Activated CD4-positive, alpha-beta T cell treated with anti-CD3 and anti-CD28 coated beads, Interleukin-2, Interleukin-4, amounts not matched to agents 100 ng/mL and 50 ng/mL, durations not matched to agents 16 hours and 8 hours (primary cell): ENCODE measurements at regions not wholly inside any gene's neighbourhood (a gene's known extent, or its start where the extent isn't known, plus 50 kb on each side); places are given as distances from the start of the nearest gene placed in this dataset.
"Not testable (repeated sequence)": the region's sequence is repeated elsewhere in the genome, so short reads cannot be mapped to it uniquely, and the experiment has no call there.

Source experiments
- DNase-seq: peaks from one replicate; pipeline ENCODE4 v3.0.0-alpha.2; 2020; ENCODE audit warnings: low spot score

DNA sequence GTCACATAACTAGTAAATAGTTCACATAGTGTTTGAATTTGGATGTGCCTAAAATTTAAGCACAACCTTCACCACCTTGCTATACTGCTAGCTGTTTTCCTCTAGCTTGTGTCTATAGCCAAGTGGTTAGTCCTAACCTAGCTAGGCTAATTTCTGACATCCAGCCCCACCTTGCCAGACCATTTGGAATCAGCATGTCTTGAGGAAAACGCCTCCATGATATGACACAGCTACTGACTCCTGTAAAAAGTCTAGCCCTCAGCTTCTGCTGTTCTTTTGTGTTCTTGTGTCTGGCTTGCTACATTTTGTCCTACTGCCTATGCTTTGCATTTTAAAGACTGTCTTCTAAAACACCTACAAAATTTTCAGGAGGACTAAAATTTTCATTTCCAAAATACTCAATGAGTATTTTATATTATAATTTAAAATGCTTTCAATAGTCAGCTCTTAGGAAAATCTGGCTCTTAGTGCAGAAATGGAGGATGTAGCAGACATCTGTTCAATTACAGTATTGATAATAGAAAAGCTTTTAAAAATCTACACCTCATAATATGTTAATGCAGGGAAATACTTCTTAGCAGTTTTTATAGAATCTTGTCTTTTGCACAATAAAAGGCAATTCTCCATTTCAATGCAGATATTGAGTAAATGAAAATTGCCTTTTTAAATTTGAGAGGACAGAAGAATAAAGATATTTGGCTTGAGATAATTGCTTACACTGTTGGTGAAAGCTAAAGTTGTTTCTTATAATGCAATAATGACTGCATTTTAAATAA, 160.8 kb upstream of the APP start:
- DNase-seq = no peak

DNA sequence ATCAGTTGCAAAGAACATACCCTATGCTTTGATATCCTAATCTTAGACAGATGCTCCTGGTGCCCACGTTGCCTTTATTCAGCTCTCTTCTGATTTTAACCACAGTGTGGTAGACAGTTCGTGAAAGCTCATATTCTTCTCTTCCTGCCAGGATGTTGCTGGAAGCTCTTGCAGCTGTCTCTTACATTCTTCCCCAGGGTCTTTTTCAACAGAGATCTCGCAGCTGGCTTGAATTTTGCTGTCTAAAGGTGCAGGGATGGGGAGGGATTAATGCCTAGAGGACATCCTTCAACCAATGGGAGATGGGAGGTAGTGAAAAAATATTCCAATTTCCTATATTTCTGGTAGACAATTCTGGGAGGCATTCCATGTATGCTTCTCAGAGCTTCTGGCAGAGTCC, 150.0 kb upstream of the APP start:
- no peak for DNase-seq

DNA sequence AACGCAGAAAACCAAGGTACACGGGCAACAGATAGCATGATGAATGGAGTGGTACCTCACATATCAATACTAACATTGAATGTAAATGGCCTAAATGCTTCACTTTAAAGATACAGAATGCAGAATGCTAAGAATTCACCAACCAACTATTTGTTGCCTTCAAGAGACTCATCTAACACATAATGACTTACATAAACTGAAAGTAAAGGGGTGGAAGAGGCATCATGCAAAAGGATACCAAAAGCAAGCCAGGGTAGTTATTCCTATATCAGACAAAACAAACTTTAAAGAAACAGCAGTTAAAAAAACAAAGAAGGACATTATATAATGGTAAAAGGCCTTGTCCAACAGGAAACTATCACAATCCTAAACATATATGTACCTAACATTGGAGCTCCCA, 137.1 kb upstream of the APP start:
- DNase-seq = no peak

GRCh38 chr21:26297851-26298250, 127.3 kb upstream of the APP start:
- no peak for DNase-seq

DNA sequence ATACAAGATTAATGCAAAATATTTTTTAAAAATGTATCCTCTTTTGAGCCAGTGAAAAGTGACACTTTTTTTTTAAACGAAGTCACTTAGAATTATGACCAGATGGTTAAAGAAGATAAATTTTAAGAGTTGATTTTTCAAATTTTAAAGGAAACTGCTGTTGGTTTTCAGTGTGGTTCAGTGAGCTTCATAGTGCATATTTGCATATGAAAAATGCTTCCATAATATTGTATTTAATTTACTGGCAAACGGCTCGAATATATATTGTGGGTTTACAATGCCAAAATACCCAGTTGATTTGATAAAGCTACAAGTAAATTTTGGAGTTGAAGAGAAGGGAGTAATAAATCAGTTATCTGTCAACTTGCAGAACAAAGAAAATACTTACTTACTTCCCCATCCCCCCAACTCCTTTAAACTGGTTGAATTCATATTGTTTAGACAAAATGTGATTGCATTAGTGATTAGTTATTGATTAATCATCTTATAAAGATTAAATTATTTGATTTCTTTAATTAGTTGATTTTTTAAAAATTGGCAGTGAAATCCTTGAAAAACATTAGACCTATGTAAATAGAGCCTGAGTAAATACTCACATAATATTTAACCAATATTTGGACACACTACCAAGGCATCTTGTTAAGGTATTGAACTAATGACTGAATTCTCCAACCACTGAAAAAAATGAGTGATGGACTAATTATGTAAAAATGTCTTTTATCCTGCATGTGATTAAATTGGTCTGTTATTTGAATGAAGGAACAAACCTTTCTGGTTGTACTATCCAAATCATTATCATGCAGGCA, 122.8 kb upstream of the APP start:
- no peak for DNase-seq

GRCh38 chr21:26288026-26288425, 117.5 kb upstream of the APP start:
- no peak for DNase-seq

- no peak for DNase-seq
These were observed 114.0 kb upstream of the APP start for GRCh38 chr21:26284531-26284930.

- DNase-seq = no peak
These were observed 111.5 kb upstream of the APP start for GRCh38 chr21:26282058-26282457.

- no peak for DNase-seq
These were observed 110.9 kb upstream of the APP start for GRCh38 chr21:26281506-26281905.

DNA sequence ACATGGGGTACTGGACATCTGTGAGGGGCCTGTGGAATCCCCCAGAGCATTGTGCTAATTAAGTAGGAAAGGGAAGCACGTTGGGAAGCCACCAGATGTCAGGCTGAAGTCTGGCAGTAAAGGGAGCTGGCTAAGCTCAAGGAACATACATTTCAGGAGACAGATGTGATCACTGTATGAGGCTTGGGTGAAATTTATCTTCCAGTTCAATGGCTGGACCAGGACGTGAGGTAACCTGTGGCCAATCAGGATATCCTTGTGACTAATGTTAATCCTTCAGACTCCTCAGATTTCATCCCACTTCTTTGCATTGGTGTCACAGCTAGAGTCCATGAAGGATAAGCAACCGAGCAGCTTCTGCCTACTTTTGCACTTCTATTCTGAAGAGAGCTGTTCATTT, 110.2 kb upstream of the APP start:
- DNase-seq = no peak

- no peak for DNase-seq
These were observed 109.6 kb upstream of the APP start for GRCh38 chr21:26280148-26280547.

- DNase-seq = no peak
These were observed 105.2 kb upstream of the APP start for GRCh38 chr21:26275801-26276200.

DNA sequence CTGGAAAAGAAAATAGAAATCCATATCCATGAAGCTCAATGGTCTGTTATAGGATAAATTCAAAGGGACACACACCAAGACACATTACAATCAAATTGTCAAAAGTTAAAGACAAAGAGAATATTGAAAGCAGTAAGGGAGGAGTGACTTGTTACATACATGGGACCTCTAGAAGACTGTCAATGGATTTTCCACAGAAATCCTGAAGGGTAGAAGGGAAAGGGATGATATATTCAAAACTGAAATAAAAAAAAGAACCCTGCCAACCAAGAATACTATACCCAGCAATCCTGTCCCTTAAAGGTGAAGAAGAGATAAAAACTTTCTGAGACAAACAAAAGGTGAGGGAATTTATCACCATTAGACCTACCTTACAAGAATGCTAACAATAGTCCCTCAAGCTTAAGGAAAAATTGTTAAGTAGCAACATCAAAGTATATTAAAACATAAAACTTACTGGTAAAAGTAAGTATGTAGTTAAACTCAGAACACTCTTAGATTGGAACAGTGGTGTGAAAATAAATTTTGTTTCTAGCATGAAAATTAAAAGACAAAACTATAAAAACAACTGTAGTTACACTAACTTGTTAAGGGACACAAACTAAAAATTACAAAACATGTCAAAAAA, 103.2 kb upstream of the APP start:
- no peak for DNase-seq

GRCh38 chr21:26267389-26267788, 96.8 kb upstream of the APP start:
- DNase-seq = no peak

- DNase-seq = no peak
These were observed 75.5 kb upstream of the APP start for GRCh38 chr21:26246073-26246472.

DNA sequence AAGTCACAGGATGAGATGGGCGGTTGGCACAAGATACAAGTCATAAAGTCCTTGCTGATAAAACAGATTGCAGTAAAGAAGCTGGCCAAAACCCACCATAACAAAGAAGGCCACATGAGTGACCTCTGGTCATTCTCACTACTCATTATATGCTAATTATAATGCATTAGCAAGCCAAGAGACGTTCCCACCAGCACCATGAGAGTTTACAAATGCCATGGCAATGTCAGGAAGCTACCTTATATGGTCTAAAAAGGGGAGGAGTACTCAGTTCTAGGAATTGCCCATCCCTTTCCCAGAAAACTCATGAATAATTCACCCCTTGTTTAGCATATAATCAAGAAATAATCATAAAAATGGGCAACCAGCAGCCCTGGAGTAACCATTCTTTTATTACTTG, 74.9 kb upstream of the APP start:
- no peak for DNase-seq

DNA sequence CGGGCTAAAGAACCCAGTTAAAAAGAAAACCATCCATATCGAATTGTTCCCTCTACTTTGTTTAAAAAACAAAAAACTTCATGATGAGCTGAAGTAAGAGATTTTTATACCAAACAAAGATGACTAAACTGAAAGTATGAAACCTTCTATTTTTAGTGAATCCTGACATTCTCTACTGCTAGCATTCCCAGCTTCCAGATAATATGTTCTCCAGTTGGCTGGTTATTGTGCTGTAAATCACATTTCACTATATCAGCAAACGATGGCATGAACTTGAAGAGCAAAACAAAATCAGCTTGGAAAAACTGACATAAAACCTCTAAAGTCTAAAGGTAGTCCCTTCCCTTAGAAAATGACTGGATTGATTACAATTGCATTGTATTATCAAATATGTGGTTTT, 68.1 kb upstream of the APP start:
- no peak for DNase-seq

DNA sequence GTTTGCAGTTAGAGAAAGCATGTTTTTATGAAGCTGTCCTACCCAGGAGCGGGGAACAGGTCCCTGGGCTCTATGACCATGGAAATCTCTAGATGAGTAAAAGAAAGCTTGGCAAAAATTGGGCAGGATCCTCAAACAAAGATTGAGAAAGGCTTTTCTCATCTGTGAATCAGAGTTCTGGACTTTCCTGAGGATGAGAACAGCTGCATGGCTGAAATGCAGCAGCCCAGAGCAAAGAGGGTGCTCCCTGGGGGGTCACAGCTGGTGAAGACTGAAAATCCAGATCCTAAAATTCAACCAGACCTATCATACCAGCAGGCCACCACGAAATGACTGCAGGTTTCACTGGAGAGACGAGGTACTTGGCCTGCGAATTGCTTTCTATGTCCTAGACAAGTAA, 65.7 kb upstream of the APP start:
- DNase-seq = no peak

DNA sequence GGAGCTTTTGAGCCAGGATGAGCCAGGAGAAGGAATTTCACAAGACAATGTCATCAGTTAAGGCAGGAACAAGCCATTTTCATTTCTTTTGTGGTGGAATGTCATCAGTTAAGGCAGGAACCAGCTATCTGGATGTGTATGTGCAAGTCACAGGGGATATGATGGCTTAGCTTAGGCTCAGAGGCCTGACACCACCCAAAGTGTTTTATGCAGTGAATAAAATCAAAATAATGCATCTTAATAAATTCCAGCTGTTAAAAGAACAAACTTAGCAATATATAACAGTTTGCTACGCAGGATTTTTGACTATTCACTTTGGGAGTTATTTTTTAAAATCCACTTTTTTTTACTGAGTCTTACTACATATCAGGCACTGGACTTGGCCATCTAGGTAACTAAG, 62.7 kb upstream of the APP start:
- DNase-seq = not testable (repeated sequence)

GRCh38 chr21:26232491-26232890, 61.9 kb upstream of the APP start:
- DNase-seq = not testable (repeated sequence)

- no peak for DNase-seq
These were observed 56.6 kb upstream of the APP start for GRCh38 chr21:26227130-26227529.

GRCh38 chr21:26226724-26227123, 56.2 kb upstream of the APP start:
- DNase-seq = no peak

GRCh38 chr21:26225046-26225445, 54.5 kb upstream of the APP start:
- DNase-seq = no peak
